ENCODE measurements at regions not wholly inside any gene's neighbourhood (a gene's known extent, or its start where the extent isn't known, plus 50 kb on each side); places are given as distances from the start of the nearest gene placed in this dataset.

DNA sequence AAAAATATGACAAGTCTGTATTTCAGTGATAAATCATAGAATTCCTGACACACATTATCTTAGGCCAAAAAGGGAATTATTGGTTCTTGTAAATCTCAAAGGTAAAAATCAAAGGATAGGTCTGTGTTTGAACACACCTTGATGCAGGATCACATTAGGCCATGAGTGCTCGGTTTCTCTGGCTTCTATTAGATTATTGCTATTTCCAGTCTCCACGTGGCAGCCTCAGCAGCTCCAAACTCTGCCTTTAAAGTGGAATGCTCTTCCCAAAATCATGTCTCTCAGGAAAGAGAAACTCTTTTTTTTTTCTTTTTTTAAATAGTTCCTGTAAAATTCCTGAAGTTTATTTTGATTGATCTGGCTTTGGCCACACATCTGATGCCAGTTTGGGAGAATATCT is 105.6 kb upstream of the FRMD6 start:
- Mint-ChIP-seq H3K27ac (no peak overlapping the region), H3K27me3 (ENCODE audit: low read depth) (no peaks in the 10 kb centered on the region), H3K36me3 (no peaks in the 10 kb centered on the region), H3K4me3 (no peak overlapping the region), H3K4me1 (peaks cover 51% of the 10 kb centered on the region), H3K9me3 (peaks cover 7% of the 10 kb centered on the region)
- TF ChIP-seq, protein P1, sequence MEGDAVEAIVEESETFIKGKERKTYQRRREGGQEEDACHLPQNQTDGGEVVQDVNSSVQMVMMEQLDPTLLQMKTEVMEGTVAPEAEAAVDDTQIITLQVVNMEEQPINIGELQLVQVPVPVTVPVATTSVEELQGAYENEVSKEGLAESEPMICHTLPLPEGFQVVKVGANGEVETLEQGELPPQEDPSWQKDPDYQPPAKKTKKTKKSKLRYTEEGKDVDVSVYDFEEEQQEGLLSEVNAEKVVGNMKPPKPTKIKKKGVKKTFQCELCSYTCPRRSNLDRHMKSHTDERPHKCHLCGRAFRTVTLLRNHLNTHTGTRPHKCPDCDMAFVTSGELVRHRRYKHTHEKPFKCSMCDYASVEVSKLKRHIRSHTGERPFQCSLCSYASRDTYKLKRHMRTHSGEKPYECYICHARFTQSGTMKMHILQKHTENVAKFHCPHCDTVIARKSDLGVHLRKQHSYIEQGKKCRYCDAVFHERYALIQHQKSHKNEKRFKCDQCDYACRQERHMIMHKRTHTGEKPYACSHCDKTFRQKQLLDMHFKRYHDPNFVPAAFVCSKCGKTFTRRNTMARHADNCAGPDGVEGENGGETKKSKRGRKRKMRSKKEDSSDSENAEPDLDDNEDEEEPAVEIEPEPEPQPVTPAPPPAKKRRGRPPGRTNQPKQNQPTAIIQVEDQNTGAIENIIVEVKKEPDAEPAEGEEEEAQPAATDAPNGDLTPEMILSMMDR (IDR thresholded peaks at IDR 0.05; ENCODE audit: unreplicated experiment), result no peak
- DNase-seq (ENCODE audit: low spot score in 2 of 2, unreplicated experiment in 2 of 2), result no peak

DNA sequence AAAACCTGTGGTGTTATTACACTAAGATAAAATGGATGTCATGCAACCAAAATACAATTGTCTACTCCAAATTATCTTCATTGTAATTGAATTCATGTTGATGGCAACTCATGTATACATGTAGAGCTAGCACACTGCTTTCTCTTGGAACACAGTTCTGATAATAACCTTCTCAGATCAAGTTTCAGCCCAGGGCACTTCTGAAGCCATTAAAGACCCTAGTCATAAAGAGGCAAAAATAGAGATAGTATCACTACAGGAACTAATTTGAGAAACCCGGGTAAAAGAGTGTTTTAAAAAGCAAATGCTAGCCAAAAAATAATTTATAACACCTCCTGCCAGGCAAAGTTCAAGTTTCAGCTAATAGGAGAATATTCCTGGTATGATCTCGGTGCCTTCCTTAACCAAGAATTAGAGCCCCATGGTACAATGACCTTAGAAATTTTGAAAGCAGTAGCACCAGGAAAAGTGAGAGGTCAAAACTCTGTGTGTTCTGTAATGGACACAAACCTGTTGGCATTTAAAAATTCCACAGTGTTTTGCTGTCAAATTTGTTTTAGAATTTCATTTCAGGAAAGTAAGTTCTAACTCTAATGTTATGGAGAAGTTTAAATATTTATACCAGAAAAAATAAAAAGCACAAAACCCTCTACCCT is 105.0 kb upstream of the FRMD6 start:
- H3K27ac Mint-ChIP-seq, result peak overlapping the region; percentile 75
- DNase-seq (ENCODE audit: low spot score in 2 of 2, unreplicated experiment in 2 of 2), result no peak
- H3K4me1 Mint-ChIP-seq, result peaks cover 51% of the 10 kb centered on the region
- peaks cover 7% of the 10 kb centered on the region for H3K9me3 Mint-ChIP-seq
- no peaks in the 10 kb centered on the region for H3K27me3 Mint-ChIP-seq (ENCODE audit: low read depth)
- TF ChIP-seq, protein P1 (IDR thresholded peaks at IDR 0.05; ENCODE audit: unreplicated experiment), result no peak
- H3K4me3 Mint-ChIP-seq, result no peak overlapping the region
- no peaks in the 10 kb centered on the region for H3K36me3 Mint-ChIP-seq

DNA sequence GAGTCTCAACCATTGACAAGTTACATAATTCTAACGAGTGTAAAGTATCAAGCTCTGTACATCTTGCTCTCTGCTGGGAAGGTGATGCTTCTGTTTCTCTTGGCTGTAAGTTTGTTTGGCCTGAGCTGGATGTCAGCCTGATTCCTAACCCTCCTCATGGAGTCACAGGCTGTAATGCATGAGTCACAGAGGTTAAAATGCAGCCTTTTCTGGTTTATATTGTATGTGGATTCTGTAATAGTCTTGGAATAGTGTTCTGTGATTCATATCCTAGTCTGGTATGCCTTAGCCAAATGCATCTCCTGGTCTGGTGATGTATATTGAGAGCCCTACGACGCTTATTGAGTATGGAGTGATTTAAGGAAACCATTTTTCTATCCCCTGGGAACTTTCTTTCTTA is 104.5 kb upstream of the FRMD6 start:
- H3K9me3 Mint-ChIP-seq, result peaks cover 5% of the 10 kb centered on the region
- H3K4me3 Mint-ChIP-seq, result no peak overlapping the region
- H3K27me3 Mint-ChIP-seq (ENCODE audit: low read depth), result no peaks in the 10 kb centered on the region
- H3K36me3 Mint-ChIP-seq, result no peaks in the 10 kb centered on the region
- H3K27ac Mint-ChIP-seq, result peak overlapping the region; percentile 75
- H3K4me1 Mint-ChIP-seq, result peaks cover 51% of the 10 kb centered on the region
- DNase-seq (ENCODE audit: low spot score in 2 of 2, unreplicated experiment in 2 of 2), result no peak
- TF ChIP-seq, protein P1 (IDR thresholded peaks at IDR 0.05; ENCODE audit: unreplicated experiment), result no peak

DNA sequence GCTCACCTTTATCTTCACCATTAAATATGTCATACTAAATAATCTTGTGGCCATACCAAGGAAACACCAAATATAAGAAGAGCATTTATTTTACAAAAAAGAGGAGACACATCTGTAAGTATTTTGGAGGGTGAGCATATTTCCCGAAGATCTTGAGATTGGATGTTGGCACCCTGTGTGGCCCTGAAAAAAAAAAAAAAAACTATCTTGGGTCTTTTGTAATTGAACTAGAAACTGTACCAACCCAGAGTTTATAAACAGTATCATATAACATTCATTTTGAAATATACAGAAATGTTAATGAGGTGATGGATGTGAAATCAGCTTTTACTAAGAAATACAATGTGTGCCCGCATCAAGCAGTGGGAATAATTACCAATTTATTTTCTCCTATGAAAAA is 104.0 kb upstream of the FRMD6 start:
- TF ChIP-seq, protein P1 (IDR thresholded peaks at IDR 0.05; ENCODE audit: unreplicated experiment), result no peak
- H3K27me3 Mint-ChIP-seq (ENCODE audit: low read depth), result no peaks in the 10 kb centered on the region

DNA sequence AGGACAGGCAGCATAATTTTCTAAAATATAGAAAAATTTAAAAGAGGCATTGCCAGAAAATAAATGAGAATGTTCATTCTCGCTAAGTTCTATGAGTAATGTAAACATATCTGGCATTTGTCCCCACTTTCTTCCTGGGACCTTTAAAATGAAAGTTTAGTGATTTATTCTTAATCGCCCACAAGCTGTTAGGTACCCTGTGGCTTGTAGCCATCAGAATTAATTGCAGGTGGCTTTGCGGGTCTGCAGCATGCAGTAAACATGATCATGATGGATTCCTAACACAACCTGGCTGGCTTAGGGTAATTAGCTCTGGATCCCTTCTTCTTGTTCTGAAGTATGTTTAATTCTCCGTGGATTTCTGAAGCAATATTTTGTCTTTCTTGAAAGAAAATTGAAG is 103.5 kb upstream of the FRMD6 start:
- DNase-seq (ENCODE audit: low spot score in 2 of 2, unreplicated experiment in 2 of 2), result no peak
- Mint-ChIP-seq H3K4me1 (peaks cover 60% of the 10 kb centered on the region), H3K4me3 (no peak overlapping the region), H3K27ac (peak overlapping the region; percentile 40), H3K27me3 (ENCODE audit: low read depth) (no peaks in the 10 kb centered on the region), H3K36me3 (no peaks in the 10 kb centered on the region), H3K9me3 (no peaks in the 10 kb centered on the region)
- TF ChIP-seq, protein P1 (IDR thresholded peaks at IDR 0.05; ENCODE audit: unreplicated experiment), result no peak

More for the DNA sequence above, 104.0 kb upstream of the FRMD6 start:
- Mint-ChIP-seq H3K4me3 (no peak overlapping the region), H3K27ac (peak overlapping the region; percentile 75), H3K9me3 (peaks cover under 1% of the 10 kb centered on the region), H3K4me1 (peaks cover 55% of the 10 kb centered on the region), H3K36me3 (no peaks in the 10 kb centered on the region)
- no peak for DNase-seq (ENCODE audit: low spot score in 2 of 2, unreplicated experiment in 2 of 2)
